DMS53 treated with DMSO at 0.1 percent for 48 hours (cell line): ENCODE measurements at regions not wholly inside any gene's neighbourhood (a gene's known extent, or its start where the extent isn't known, plus 50 kb on each side); places are given as distances from the start of the nearest gene placed in this dataset.

ENCODE experiments used
- DNase-seq: peaks from one replicate; lab custom pipeline; 2025; ENCODE audit not compliant: unreplicated experiment; lab: John Stamatoyannopoulos, UW

- no peak for DNase-seq
Measured at GRCh38 chr10:129274748-129275474, 192.1 kb upstream of the MGMT start.

- DNase-seq, result no peak
Measured at GRCh38 chr10:129275886-129276285, 191.2 kb upstream of the MGMT start.

- no peak for DNase-seq
Measured at GRCh38 chr10:129277084-129277483, 190.0 kb upstream of the MGMT start.

GRCh38 chr10:129277841-129278240 is 189.2 kb upstream of the MGMT start:
- no peak for DNase-seq

DNA sequence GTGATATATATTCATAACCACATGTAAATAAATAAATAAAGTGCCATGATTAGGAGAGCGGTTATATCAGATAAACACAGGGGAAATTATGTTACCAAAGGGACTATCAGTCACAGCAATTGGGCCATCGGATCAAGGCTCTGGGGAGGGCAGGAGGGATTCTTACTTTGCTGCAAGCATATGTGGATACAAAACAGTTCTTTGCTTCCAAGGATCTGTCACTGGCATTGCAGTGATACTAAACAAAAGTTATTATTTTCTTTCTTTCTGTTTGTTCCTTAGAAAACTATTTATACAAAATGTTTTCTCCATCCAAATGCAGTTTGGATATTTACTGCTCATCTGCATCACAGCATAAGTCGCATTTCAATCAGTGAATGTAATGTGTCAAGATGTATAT is 188.4 kb upstream of the MGMT start:
- DNase-seq, result no peak

DNA sequence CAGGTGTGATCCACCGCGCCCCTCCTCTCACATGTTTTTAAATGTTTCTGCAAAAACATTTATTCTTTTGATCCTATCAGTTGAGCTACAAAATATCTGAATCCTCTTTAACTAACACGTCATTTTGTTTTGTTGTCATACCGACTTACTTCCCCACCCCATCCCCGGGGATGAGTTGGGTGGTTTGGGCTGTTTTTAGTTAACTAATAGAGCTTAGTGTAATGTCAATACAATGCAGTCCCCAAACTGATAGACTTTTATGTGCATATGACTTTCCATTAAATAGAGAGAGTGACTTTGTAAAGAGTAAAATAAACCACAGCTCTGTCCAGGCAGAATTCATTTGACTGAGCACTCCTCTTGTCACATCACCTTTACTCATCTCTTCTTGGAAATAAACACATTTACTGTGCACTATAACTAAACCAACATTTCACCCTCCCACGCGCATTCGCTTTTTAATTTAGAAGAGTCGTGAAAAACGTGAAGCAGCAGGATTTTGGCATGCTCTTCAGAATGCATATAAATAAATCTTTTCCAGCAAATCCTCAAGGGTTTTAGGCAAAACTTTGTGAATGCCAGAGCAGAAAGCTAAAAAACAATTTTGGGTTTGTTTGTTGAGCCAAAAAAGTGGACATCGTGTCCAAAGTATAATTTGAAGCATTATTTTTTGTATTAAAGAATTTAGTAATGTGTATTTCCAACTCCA is 187.4 kb upstream of the MGMT start:
- DNase-seq, result no peak

DNA sequence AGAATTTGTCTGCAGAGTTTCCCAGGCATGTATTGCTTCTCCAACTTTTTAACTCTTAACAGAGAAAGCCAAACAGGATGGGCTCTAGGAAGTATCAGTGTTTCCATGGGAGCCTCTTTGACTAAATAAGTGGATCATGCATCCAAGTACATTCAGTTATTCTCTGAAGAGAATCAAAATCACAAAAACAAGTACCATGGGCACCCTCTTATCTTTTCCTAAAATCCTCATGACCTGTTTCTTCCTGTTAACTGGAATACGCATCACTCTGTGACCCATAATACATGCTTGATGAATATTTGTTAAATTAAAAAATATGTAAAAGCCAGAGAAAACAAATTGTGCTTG is 186.9 kb upstream of the MGMT start:
- no peak for DNase-seq

- DNase-seq, result no peak
Measured at GRCh38 chr10:129280908-129281586, 186.0 kb upstream of the MGMT start.

DNA sequence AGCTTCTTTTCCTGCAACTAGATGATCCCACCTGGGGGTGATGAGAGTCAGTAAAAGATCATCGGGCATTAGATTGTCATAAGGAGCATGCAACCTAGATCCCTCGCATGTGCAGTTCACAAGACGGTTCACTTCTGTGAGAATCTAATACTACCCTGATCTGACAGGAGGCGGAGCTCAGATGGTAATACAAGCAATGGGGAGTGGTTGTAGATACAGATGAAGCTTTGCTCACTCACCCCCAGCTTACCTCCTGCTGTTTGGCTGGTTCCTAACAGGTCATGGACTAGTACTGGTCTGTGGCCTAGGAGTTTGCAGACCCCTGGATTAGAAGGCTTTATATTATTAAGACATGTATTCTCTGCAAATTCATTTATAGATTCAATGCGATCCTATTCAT is 181.6 kb upstream of the MGMT start:
- no peak for DNase-seq

GRCh38 chr10:129288999-129289584 is 177.9 kb upstream of the MGMT start:
- no peak for DNase-seq

- DNase-seq, result no peak
Measured at GRCh38 chr10:129293991-129294700, 172.9 kb upstream of the MGMT start.

DNA sequence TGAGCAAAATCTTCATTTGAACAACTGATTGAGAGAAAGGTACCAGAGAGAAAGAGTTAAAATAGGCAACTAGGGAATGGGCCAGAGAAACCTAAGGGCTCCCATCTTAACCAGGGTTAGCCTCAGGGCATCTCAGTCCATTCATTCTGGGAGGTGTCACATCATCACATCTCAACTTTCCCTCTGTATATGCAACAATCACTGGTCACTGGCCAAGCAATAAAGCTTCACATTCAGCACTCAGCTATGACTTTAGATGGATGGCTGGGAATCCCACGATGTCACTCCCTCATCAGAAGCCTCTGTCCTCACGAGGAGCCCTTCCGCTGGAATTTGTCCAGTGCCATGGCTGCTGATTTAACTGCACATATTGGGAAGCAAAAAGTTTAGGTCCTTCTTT is 172.1 kb upstream of the MGMT start:
- no peak for DNase-seq

DNA sequence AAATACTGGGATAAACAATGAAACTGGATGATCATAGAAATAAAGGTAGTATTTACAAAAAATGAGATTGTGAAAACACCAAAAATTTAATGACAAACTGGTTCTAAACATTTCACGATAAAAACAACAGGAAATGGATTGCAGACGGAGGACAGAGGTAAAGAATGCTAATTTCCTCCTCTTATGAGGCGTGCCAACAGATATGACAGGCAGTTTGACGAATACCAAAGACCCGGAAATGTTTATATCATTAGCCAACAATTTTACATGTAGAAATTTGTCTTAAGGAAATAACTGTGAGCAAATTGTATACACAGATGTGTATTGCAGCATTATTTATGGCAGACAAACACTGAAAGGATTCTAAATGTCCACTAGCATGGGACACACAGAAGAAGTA is 162.0 kb upstream of the MGMT start:
- no peak for DNase-seq

- no peak for DNase-seq
Measured at GRCh38 chr10:129307141-129307540, 159.9 kb upstream of the MGMT start.

- DNase-seq, result no peak
Measured at GRCh38 chr10:129308953-129309564, 158.0 kb upstream of the MGMT start.

DNA sequence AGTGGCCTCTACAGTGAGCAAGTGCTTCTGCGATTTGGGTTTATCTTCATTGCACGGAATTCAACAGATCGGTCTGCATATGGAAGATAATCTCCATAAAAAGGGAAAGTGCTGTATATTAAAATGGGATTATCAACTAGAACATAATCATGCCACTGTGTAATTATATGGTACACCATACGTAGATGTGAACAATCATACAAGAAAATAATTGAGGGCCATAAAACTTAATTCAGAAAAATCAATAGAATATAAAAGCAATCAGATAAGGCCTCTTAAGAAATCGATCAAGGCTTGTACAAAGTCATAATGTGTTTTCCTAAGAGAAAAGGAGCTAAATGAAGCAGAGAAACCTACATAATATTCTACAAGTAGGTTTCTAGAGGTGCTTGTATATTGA is 157.5 kb upstream of the MGMT start:
- no peak for DNase-seq

GRCh38 chr10:129310881-129311280 is 156.2 kb upstream of the MGMT start:
- DNase-seq, result no peak

DNA sequence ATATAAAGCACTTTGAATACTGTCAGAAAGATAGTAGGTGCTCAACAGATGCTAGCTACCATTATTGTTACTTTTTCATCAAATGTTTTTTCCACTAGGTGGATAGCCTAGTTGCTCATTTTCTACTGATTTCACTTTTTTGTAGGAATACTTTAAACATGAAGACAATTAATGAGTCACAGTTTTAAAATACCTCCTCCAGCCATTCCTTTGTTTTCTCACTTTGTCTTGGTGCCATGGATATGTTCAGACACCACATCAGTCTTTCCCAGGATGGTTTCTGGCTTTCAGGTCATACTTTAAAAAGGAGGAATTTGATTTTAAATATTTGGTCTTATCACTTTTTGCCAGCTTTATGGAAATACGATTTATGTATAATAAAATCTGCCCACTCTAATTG is 147.1 kb upstream of the MGMT start:
- DNase-seq, result no peak

DNA sequence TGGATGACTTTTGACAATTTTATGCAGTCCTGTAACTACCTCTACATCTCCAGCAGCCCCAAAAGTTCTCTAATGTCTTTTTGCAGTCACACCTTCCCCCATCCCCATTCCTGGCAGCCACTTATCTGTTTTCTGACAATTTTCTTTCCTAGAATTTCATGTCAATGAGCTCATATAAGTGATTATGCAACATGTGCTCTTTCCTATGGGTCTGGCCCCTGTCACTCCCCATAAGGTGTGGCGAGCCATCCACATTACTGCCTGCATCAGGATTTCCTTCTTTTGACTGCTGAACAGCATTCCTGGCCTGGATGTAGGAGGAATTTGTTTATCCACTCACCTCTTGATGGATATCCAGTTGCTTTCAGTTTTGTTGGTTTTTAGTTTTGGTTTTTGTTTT is 146.7 kb upstream of the MGMT start:
- DNase-seq, result no peak

GRCh38 chr10:129321727-129322126 is 145.3 kb upstream of the MGMT start:
- no peak for DNase-seq
